ENCODE measurements at regions not wholly inside any gene's neighbourhood (a gene's known extent, or its start where the extent isn't known, plus 50 kb on each side); places are given as distances from the start of the nearest gene placed in this dataset.

GRCh38 chr3:5429517-5429890, 242.0 kb downstream of the EDEM1 start:
- DNase-seq, result no peak

- no peak for DNase-seq
These were observed 243.2 kb downstream of the EDEM1 start for GRCh38 chr3:5430701-5431100.

GRCh38 chr3:5431146-5431545, 243.6 kb downstream of the EDEM1 start:
- DNase-seq, result no peak

GRCh38 chr3:5431811-5432378, 244.4 kb downstream of the EDEM1 start:
- no peak for DNase-seq

- DNase-seq, result no peak
These were observed 249.8 kb downstream of the EDEM1 start for GRCh38 chr3:5437296-5437782.

GRCh38 chr3:5437783-5438323, 250.3 kb downstream of the EDEM1 start:
- no peak for DNase-seq

GRCh38 chr3:5441401-5441800, 253.9 kb downstream of the EDEM1 start:
- DNase-seq, result no peak

GRCh38 chr3:5442106-5442785, 254.7 kb downstream of the EDEM1 start:
- no peak for DNase-seq

- DNase-seq, result no peak
These were observed 255.3 kb downstream of the EDEM1 start for GRCh38 chr3:5442786-5443138.

- no peak for DNase-seq
These were observed 256.7 kb downstream of the EDEM1 start for GRCh38 chr3:5444253-5444652.

- DNase-seq, result no peak
These were observed 258.2 kb downstream of the EDEM1 start for GRCh38 chr3:5445676-5446201.

- DNase-seq, result no peak
These were observed 260.7 kb downstream of the EDEM1 start for GRCh38 chr3:5448246-5448645.

- DNase-seq, result no peak
These were observed 261.3 kb downstream of the EDEM1 start for GRCh38 chr3:5448816-5449215.

- no peak for DNase-seq
These were observed 268.7 kb downstream of the EDEM1 start for GRCh38 chr3:5456199-5456598.

GRCh38 chr3:5458526-5458925, 271.0 kb downstream of the EDEM1 start:
- DNase-seq, result no peak

- DNase-seq, result no peak
These were observed 274.6 kb downstream of the EDEM1 start for GRCh38 chr3:5462086-5462485.

GRCh38 chr3:5463991-5464390, 276.5 kb downstream of the EDEM1 start:
- DNase-seq, result no peak

GRCh38 chr3:5464649-5465048, 277.1 kb downstream of the EDEM1 start:
- no peak for DNase-seq

GRCh38 chr3:5465183-5465582, 277.7 kb downstream of the EDEM1 start:
- DNase-seq, result no peak

- DNase-seq, result no peak
These were observed 278.6 kb downstream of the EDEM1 start for GRCh38 chr3:5466065-5466464.

- DNase-seq, result no peak
These were observed 279.2 kb downstream of the EDEM1 start for GRCh38 chr3:5466717-5467116.

GRCh38 chr3:5473471-5473870, 286.0 kb downstream of the EDEM1 start:
- no peak for DNase-seq

GRCh38 chr3:5476403-5476802, 288.9 kb downstream of the EDEM1 start:
- no peak for DNase-seq

GRCh38 chr3:5479229-5479799, 291.8 kb downstream of the EDEM1 start:
- no peak for DNase-seq

Measured in CD4-positive, alpha-beta T cell treated with Interleukin-17A for 4 hours (primary cell).